HCT116 (cell line): ENCODE measurements at regions not wholly inside any gene's neighbourhood (a gene's known extent, or its start where the extent isn't known, plus 50 kb on each side); places are given as distances from the start of the nearest gene placed in this dataset.

Experiments used
- ATAC-seq: fragments of 200-7000 bp; cut with Tn5 transposase; 2 replicates; pipeline ENCODE4 v1.9.1; 2020; ENCODE audit warnings: mild to moderate bottlenecking, moderate library complexity
- BruUV-seq: library from RNA; stranded (reverse); fragments of 400-500 nt; replicated peaks from 2 replicates; lab custom pipeline; 2021; lab: Mats Ljungman, UMichigan
- CTCF ChIA-PET: fragments of 300-600 bp; sonication (Branson Sonifier 250); formaldehyde crosslinking; loops from one replicate; lab custom pipeline; 2021; ENCODE audit warnings: antibody characterized with exemption; lab: Charles Lee
- POLR2A ChIA-PET: fragments of 300-600, 350-600 bp; sonication (Branson Sonifier 250); formaldehyde crosslinking; loops from one replicate; lab custom pipeline; 2021; ENCODE audit warnings: antibody characterized with exemption; lab: Charles Lee
- RAD21 ChIA-PET, 2 experiments: fragments of 300-600 bp; sonication (Branson Sonifier 250); formaldehyde crosslinking; loops; one replicate each; lab custom pipeline; 2023; ENCODE audit warnings: low total read pairs in 2 of 2; ENCODE audit not compliant: uncharacterized antibody in 2 of 2, unreplicated experiment in 2 of 2, low non-redundant PET in 1 of 2; lab: Charles Lee
- DNase-seq: peaks from one replicate; pipeline ENCODE4 v3.0.0-alpha.2; 2010; ENCODE audit warnings: low read depth, low spot score
- H2AFZ ChIP-seq: fragments of 200-600 bp; shearing (Covaris generic), sonication (generic); 2 replicates; pipeline ENCODE4 v1.6.1; 2017; ENCODE audit warnings: low read depth, mixed run types, mixed read lengths, antibody characterized with exemption, low read length; ENCODE audit not compliant: poor library complexity, severe bottlenecking
- H3K27ac ChIP-seq: 2 replicates; pipeline ENCODE4 v1.5.1; 2012; ENCODE audit warnings: low read depth, low read length
- H3K27me3 ChIP-seq: fragments of 200-600 bp; sonication (generic); 2 replicates; pipeline ENCODE4 v1.6.1; 2016; ENCODE audit warnings: mixed run types, low read length, mixed read lengths; ENCODE audit not compliant: insufficient read depth
- H3K36me3 ChIP-seq, 2 experiments: fragments of 200-500 bp in 1 of 2; fragments of 200-600 bp in 1 of 2; sonication (Bioruptor generic) in 1 of 2; sonication (generic) in 1 of 2; 2 replicates each; pipeline versions ENCODE4 v1.5.1 to v1.6.1; 2014 to 2016; ENCODE audit warnings: low read length in 2 of 2, inconsistent platforms in 1 of 2, mixed read lengths in 1 of 2, mixed run types in 1 of 2; ENCODE audit not compliant: insufficient read depth in 2 of 2, control insufficient read depth in 1 of 2
- H3K4me1 ChIP-seq, 2 experiments: fragments of 200-600 bp in 1 of 2; sonication (generic) in 1 of 2; 2 replicates each; pipeline versions ENCODE4 v1.5.1 to v1.6.1; 2012 to 2017; ENCODE audit warnings: low read length in 2 of 2, inconsistent platforms in 1 of 2, mild to moderate bottlenecking in 1 of 2, mixed read lengths in 1 of 2, mixed run types in 1 of 2, moderate library complexity in 1 of 2; ENCODE audit not compliant: insufficient read depth in 2 of 2, control insufficient read depth in 1 of 2
- H3K4me2 ChIP-seq: fragments of 200-600 bp; sonication (generic); 2 replicates; pipeline ENCODE4 v1.6.1; 2017; ENCODE audit warnings: mixed run types, low read length, mixed read lengths
- H3K4me3 ChIP-seq, 2 experiments: fragments of 200-600 bp in 1 of 2; sonication (generic) in 1 of 2; replicated peaks in 1 of 2; 2 replicates each; pipeline ENCODE4 v1.5.1; 2011 to 2016; ENCODE audit warnings: low read length in 2 of 2, control low read depth in 1 of 2, low read depth in 1 of 2, mild to moderate bottlenecking in 1 of 2, mixed read lengths in 1 of 2, mixed run types in 1 of 2
- H3K79me2 ChIP-seq: fragments of 200-600 bp; sonication (generic); 2 replicates; pipeline ENCODE4 v1.6.1; 2017; ENCODE audit warnings: mild to moderate bottlenecking, mixed run types, low read length, moderate library complexity, mixed read lengths; ENCODE audit not compliant: insufficient read depth
- H3K9ac ChIP-seq: fragments of 200-600 bp; sonication (generic); 2 replicates; pipeline ENCODE4 v1.6.1; 2016; ENCODE audit warnings: low read length, mixed read lengths
- H3K9me2 ChIP-seq: fragments of 200-600 bp; sonication (generic), shearing (Covaris generic); 2 replicates; pipeline ENCODE4 v1.6.1; 2017; ENCODE audit warnings: mixed run types, mild to moderate bottlenecking, moderate library complexity; ENCODE audit not compliant: insufficient read depth
- H3K9me3 ChIP-seq, 2 experiments: fragments of 200-500 bp in 1 of 2; fragments of 200-600 bp in 1 of 2; sonication (Bioruptor generic) in 1 of 2; sonication (generic) in 1 of 2; 2 replicates each; pipeline ENCODE4 v1.6.1; 2014 to 2017; ENCODE audit warnings: low read length in 2 of 2, mixed read lengths in 2 of 2, inconsistent platforms in 1 of 2, low read depth in 1 of 2, mild to moderate bottlenecking in 1 of 2, mixed run types in 1 of 2, moderate library complexity in 1 of 2; ENCODE audit not compliant: control insufficient read depth in 1 of 2, insufficient read depth in 1 of 2
- H4K20me1 ChIP-seq: fragments of 200-600 bp; sonication (generic), shearing (Covaris generic); 2 replicates; pipeline ENCODE4 v1.6.1; 2017; ENCODE audit warnings: mixed run types, mild to moderate bottlenecking, moderate library complexity; ENCODE audit not compliant: insufficient read depth
- CBX3 ChIP-seq: IDR thresholded peaks from 2 replicates; pipeline ENCODE4 v1.6.1; 2012; ENCODE audit warnings: low read depth
- ELF1 ChIP-seq: IDR thresholded peaks from 2 replicates; pipeline ENCODE4 v1.6.1; 2012; ENCODE audit warnings: low read depth, borderline replicate concordance
- EZH2 ChIP-seq: fragments of 200-600 bp; sonication (generic); IDR thresholded peaks from 2 replicates; pipeline ENCODE4 v1.6.1; 2017; ENCODE audit warnings: antibody characterized with exemption, mixed run types
- FOSL1 ChIP-seq: IDR thresholded peaks from 2 replicates; pipeline ENCODE4 v1.6.1; 2012; ENCODE audit warnings: low read depth
- POLR2AphosphoS5 ChIP-seq: IDR thresholded peaks from 2 replicates; pipeline ENCODE4 v1.6.1; 2011; ENCODE audit warnings: mild to moderate bottlenecking, low read depth, low read length, moderate library complexity
- SP1 ChIP-seq: IDR thresholded peaks from 2 replicates; pipeline ENCODE4 v1.6.1; 2012; ENCODE audit warnings: low read depth
- SRF ChIP-seq: IDR thresholded peaks from 2 replicates; pipeline ENCODE4 v1.6.1; 2012; ENCODE audit warnings: low read depth
- TCF7L2 ChIP-seq: IDR thresholded peaks from 2 replicates; pipeline ENCODE4 v1.7.0; 2011; ENCODE audit warnings: borderline replicate concordance, inconsistent platforms; ENCODE audit not compliant: insufficient read depth, insufficient read length; ENCODE audit errors: extremely low read depth
- YY1 ChIP-seq: IDR thresholded peaks from 2 replicates; pipeline ENCODE4 v1.6.1; 2011; ENCODE audit warnings: low read length, low read depth, moderate library complexity, mild to moderate bottlenecking; ENCODE audit not compliant: insufficient replicate concordance; ENCODE audit errors: extremely low read depth
- ZNF274 ChIP-seq: fragments of 200-500 bp; sonication (Bioruptor generic); IDR thresholded peaks from 2 replicates; pipeline ENCODE4 v1.6.1; 2014; ENCODE audit warnings: mild to moderate bottlenecking, low read depth, low read length, inconsistent platforms
- intact Hi-C: fragments of 100-400 bp; cut with micrococcal nuclease; formaldehyde crosslinking; loops from 2 replicates; pipeline ENCODE4 v1.10.0; 2022
- TF ChIP-seq, protein P1 (sequence below), 3 experiments: fragments of 200-600 bp in 1 of 3; sonication (generic) in 1 of 3; IDR thresholded peaks in 2 of 3; conservative IDR thresholded peaks in 1 of 3; 2 replicates each; pipeline ENCODE4 v1.5.1; 2012 to 2017; ENCODE audit warnings: low read depth in 2 of 3, low read length in 2 of 3, antibody characterized with exemption in 1 of 3, borderline replicate concordance in 1 of 3, control low read depth in 1 of 3, mild to moderate bottlenecking in 1 of 3, mixed read lengths in 1 of 3, mixed run types in 1 of 3, moderate library complexity in 1 of 3; ENCODE audit not compliant: insufficient read depth in 1 of 3
- TF ChIP-seq, protein P2 (sequence below): IDR thresholded peaks from 2 replicates; pipeline ENCODE4 v1.6.1; 2012
- TF ChIP-seq, protein P3 (sequence below): IDR thresholded peaks from 2 replicates; pipeline ENCODE4 v1.6.1; 2012
- TF ChIP-seq, protein P4 (sequence below): IDR thresholded peaks from 2 replicates; pipeline ENCODE4 v1.6.1; 2011; ENCODE audit warnings: mild to moderate bottlenecking, low read length, moderate library complexity; ENCODE audit not compliant: insufficient replicate concordance; ENCODE audit errors: extremely low read depth

DNA sequence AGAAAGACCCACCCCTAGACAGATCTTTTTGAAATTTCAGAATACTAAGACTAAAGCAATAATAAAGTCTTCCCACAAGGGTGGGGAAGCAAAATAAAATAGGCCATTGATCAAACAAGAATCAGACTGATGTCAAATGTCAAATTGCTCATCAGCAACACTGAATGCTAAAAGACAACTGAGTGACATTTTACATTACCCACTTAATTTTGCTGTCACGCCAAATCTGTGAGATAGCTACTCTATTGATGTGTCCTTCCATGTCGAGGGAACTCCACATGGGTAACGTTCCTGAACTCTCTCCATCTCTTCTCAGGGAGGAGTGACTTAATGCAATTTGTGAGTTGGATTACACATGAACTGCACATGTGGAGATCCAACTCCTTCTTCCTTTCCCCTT, 271.7 kb upstream of the CAMK1G start:
- Histone ChIP-seq H3K9ac (no peak overlapping the region), H3K4me3 (no peak overlapping the region), H3K9me3 (no peaks in the 10 kb centered on the region), H3K4me1 (no peaks in the 10 kb centered on the region), H3K79me2 (no peaks in the 10 kb centered on the region), H3K27me3 (peaks cover 44% of the 10 kb centered on the region), H2AFZ (no peak overlapping the region), H4K20me1 (no peaks in the 10 kb centered on the region), H3K9me2 (no peaks in the 10 kb centered on the region), H3K36me3 (no peaks in the 10 kb centered on the region), H3K27ac (no peak overlapping the region), H3K4me2 (no peak overlapping the region)
- no peak for ATAC-seq
- ChIA-PET POLR2A (no interaction called here), CTCF (no interaction called here), RAD21 (no interaction called here)
- intact Hi-C loops, result no loop called here
- DNase-seq, result no peak
- no peak for TF ChIP-seq TCF7L2
- TF ChIP-seq, protein P1, sequence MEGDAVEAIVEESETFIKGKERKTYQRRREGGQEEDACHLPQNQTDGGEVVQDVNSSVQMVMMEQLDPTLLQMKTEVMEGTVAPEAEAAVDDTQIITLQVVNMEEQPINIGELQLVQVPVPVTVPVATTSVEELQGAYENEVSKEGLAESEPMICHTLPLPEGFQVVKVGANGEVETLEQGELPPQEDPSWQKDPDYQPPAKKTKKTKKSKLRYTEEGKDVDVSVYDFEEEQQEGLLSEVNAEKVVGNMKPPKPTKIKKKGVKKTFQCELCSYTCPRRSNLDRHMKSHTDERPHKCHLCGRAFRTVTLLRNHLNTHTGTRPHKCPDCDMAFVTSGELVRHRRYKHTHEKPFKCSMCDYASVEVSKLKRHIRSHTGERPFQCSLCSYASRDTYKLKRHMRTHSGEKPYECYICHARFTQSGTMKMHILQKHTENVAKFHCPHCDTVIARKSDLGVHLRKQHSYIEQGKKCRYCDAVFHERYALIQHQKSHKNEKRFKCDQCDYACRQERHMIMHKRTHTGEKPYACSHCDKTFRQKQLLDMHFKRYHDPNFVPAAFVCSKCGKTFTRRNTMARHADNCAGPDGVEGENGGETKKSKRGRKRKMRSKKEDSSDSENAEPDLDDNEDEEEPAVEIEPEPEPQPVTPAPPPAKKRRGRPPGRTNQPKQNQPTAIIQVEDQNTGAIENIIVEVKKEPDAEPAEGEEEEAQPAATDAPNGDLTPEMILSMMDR (IDR thresholded peaks at IDR 0.05 in 2 of 3, conservative IDR thresholded peaks at IDR 0.05 in 1 of 3; ENCODE audit: borderline replicate concordance in 1 of 3, insufficient read depth in 1 of 3, low read depth in 2 of 3, low read length in 2 of 3), result no peak
- no peak for TF ChIP-seq ELF1
- TF ChIP-seq, protein P2, sequence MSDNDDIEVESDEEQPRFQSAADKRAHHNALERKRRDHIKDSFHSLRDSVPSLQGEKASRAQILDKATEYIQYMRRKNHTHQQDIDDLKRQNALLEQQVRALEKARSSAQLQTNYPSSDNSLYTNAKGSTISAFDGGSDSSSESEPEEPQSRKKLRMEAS, result no peak
- TF ChIP-seq SRF, result no peak
- no peak for TF ChIP-seq YY1
- TF ChIP-seq EZH2, result no peak
- TF ChIP-seq, protein P3, sequence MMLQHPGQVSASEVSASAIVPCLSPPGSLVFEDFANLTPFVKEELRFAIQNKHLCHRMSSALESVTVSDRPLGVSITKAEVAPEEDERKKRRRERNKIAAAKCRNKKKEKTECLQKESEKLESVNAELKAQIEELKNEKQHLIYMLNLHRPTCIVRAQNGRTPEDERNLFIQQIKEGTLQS, result no peak
- no peak for TF ChIP-seq SP1
- TF ChIP-seq ZNF274, result no peak
- no peak for TF ChIP-seq FOSL1
- no peak for TF ChIP-seq CBX3
- TF ChIP-seq POLR2AphosphoS5, result no peak
- TF ChIP-seq, protein P4, sequence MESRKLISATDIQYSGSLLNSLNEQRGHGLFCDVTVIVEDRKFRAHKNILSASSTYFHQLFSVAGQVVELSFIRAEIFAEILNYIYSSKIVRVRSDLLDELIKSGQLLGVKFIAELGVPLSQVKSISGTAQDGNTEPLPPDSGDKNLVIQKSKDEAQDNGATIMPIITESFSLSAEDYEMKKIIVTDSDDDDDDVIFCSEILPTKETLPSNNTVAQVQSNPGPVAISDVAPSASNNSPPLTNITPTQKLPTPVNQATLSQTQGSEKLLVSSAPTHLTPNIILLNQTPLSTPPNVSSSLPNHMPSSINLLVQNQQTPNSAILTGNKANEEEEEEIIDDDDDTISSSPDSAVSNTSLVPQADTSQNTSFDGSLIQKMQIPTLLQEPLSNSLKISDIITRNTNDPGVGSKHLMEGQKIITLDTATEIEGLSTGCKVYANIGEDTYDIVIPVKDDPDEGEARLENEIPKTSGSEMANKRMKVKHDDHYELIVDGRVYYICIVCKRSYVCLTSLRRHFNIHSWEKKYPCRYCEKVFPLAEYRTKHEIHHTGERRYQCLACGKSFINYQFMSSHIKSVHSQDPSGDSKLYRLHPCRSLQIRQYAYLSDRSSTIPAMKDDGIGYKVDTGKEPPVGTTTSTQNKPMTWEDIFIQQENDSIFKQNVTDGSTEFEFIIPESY, result no peak
- TF ChIP-seq, all 23 proteins: peak for 0
- no TSS peak for BruUV-seq
